HG02759 (cell line): ENCODE measurements at regions not wholly inside any gene's neighbourhood (a gene's known extent, or its start where the extent isn't known, plus 50 kb on each side); places are given as distances from the start of the nearest gene placed in this dataset.
"Not testable (repeated sequence)": the region's sequence is repeated elsewhere in the genome, so short reads cannot be mapped to it uniquely, and the experiment has no call there.

Experiments used
- ATAC-seq: cut with Tn5 transposase; IDR thresholded peaks from one replicate; pipeline ENCODE4 v1.9.1; 2021; ENCODE audit warnings: mild to moderate bottlenecking, moderate library complexity; ENCODE audit not compliant: unreplicated experiment

DNA sequence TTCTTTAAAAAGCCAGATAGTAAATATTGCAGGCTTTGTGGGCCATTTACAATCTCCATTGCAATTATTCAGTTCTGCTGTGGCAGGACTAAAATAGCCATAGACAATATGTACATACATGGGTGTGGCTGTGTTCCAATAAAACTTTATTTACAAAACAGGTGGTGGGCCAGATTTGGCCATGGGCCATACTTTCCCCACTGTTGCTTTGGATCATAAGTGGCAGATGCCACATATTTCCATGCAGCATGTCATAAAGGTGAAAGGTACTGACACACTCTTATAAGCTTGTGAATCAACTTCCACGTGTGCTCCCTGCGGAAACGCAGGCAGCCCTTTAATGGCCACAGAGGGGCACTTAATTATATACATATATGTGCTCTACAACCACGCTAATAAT lies 244.4 kb upstream of the FOXN3 start:
- ATAC-seq = no peak

DNA sequence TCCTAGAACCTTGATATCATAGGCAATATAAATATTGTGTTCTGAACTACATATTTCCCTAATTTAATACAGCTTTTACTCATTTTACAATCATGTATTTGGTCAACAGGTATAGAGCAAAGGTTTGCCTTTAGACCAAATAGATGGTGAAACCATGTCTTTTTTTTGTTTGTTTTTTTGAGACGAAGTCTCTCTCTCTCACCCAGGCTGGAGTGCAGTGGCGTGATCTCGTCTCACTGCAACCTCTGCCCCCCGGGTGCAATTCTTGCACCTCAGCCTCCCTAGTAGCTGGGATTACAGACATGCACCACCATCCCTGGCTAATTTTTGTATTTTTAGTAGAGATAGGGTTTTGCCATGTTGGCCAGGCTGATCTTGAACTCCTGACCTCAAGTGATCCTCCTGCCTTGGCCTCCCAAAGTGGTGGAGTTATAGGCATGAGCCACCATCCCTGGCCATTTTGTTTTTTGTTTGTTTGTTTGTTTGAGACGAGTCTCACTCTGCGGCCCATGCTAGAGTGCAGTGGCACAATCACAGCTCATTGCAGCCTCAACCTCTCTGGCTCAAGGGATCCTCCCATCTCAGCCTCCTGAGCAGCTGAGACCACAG lies 243.7 kb upstream of the FOXN3 start:
- ATAC-seq = not testable (repeated sequence)

DNA sequence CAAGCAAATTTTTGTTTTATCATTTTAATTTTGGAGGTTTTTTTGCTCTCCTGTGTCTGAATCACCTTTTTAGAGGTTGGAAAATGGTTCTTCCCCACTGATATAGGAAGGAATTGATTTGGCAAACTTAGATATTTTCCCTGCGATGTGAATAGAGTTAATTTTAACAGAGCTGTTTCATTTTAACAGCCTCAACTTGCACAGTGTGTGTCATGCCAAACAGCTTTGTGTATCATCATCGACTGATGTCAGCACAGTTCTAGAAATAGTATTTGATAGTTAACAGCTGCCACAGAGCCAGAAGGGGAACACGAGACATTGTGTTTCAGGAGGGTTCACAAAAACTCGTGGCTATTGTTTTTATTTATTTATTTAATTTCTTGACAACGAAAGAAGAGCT lies 243.1 kb upstream of the FOXN3 start:
- ATAC-seq = no peak

DNA sequence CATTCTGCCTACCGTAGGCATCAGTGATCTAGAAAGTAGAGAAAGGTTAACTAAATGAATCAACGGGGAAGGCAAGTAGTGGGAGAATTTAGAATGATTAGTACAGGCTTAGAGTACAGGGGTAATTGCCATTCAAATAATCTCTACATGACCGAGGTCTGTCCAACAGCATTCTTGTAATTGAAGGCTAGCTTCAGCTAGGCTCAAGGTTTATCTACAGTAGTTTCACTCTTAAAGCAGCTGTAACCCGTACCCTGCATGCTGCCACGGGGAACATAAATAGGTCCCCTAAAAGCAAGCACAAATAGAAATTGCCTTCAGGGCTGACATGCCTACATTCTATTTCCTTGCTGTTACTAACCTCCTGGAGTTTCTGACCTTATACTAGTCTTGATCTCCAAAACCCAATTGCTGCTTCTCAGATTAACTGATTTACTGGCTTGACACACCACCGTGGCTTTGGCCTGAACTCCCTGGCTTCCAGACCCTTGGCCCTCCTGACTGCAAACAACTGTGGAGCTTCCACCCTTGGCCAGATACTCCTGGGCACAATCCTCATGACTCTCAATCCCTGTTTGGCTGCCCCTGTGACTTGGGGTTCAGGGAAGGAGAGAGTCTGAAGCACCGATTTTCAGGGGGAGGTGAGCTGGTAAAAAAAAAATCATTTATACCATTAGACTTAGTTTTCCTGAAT lies 242.1 kb upstream of the FOXN3 start:
- no peak for ATAC-seq

- no peak for ATAC-seq
Measured at GRCh38 chr14:89657014-89657413, 240.0 kb upstream of the FOXN3 start.

DNA sequence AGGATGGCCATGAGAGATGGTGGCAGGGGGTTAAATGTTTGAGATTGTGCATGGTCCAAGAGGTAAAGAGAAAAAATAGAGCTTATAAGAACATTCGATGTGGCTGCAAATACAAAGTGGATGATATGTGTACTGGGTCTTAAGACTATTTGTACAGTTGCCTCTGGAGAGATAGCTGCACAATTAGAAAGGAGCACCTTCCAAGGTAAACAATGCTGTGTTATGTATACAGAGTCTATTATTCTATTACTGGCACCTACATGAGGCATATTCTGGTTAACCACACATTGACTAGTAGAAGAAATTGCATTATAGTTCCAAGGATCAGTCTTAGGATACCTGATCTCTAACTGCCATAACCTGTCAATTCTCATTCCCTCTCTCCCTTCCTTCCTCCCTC lies 238.0 kb upstream of the FOXN3 start:
- ATAC-seq = no peak

GRCh38 chr14:89652352-89652751 lies 235.3 kb upstream of the FOXN3 start:
- no peak for ATAC-seq

GRCh38 chr14:89651805-89652204 lies 234.8 kb upstream of the FOXN3 start:
- ATAC-seq = no peak

DNA sequence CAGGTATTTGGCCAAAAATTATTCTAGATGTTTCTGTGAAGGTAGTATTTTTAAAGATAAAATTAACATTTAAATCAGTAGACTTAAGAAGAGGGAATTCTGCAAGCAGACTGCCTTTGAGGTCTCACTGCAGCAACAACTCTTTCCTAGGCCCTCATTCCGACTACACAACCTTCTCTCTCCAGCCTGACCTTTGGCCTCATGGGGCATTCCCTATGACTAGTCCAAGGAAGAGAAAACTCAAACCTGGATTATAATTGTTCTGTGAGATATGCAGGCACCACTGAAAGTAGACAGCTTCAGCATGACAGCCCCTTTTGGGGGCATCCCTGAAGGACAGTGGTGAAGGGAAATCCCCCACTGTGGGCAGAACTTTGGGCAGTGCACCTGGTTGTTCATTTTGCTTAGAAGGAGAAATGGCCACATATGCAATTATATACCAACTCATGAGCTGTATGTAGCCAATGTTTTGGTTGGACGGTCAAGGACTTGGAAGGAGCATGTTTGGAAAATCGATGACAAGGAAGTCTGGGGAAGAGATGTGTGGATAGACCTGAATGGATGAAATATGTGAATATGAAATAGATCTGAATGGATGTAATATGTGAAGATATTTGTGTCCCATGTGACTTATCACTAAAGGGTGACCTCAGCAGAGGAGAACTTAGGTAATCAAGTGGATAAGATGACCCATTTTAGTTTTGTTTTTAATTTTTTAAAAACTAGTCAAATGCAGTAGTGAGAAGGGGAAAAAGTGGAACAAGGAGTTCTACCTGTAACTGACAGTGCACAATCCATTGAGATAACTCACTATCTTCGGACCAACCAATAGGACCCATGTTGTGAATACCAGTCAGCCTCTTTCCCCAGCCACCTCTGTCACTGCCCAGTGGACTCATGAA lies 233.3 kb upstream of the FOXN3 start:
- no peak for ATAC-seq

GRCh38 chr14:89649451-89650075 lies 232.5 kb upstream of the FOXN3 start:
- no peak for ATAC-seq

DNA sequence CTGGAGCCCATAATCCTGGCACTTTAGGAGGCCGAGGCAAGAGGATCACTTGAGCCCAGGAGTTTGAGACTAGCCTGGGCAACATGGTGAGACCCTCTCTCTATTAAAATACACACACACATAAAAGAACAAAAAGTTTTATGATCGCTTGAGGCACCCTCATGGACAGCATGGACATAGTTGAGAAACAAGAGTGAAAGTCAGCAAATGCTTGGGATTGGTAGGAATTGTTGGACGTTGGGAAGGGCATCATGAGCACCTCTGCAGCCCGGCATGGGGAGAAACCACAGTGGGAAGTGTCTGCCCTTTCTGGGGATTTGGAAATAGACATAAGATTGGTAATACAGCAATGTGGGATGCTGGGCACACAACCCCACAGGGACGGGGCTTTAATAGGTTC lies 231.9 kb upstream of the FOXN3 start:
- ATAC-seq = no peak

DNA sequence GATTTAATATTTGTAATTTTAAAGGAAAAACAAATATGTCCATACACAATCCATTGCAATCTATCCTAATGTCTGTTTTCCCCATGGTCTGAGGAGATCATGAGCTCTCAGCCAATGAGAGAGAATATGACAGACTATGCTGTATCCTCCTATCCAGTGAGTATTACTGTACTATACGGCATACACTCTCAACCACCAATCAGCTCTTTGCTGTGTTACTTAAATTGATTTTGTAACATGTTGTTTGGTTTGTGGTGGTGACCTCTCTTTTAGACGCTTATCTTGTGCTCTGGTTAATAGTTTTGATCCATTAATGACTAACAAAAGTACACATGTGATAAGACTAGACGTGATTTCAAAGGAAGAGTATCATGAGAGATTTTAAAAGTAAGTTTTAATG lies 231.5 kb upstream of the FOXN3 start:
- no peak for ATAC-seq

- ATAC-seq = no peak
Measured at GRCh38 chr14:89646971-89647370, 229.9 kb upstream of the FOXN3 start.

- no peak for ATAC-seq
Measured at GRCh38 chr14:89644641-89645040, 227.6 kb upstream of the FOXN3 start.

- ATAC-seq = peak; percentile 99
Measured at GRCh38 chr14:89641495-89642175, 224.6 kb upstream of the FOXN3 start.

GRCh38 chr14:89640141-89640540 lies 223.1 kb upstream of the FOXN3 start:
- ATAC-seq = no peak

DNA sequence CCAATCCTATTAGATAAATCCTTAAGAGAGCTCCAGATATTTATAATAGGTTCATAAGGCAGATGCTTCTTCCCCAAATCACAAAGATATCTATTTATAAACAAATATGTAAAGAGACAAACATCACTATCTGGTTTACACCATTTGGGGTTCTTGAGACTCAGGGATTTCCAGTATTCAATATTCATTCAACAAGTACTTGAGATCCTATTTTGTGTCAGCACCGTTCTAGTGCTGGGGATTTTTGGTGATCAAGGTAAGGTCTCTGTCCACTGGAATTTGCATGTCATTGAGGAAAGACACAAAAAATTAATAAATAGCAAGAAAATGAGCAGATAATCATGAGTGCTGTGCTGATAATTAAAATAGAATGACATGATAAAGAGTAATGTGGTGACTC lies 222.7 kb upstream of the FOXN3 start:
- ATAC-seq = no peak

DNA sequence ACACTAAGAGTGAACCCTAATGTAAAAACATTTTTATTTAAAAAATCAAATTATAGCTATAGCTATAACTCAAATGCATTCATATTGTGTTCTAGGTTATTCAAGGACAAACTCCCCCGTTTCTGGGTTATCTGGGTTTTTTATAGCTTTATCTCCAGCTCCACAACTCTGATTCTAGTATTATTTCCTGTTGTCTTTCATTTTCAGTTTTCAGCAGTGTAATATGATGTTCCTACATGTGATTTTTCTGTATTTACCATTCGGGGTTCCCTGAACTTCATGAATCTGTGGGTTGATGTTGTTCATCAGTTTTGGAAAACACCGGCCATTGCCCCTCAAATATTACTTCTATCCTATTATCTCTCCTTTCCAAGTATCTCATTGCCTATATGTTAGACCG lies 221.9 kb upstream of the FOXN3 start:
- no peak for ATAC-seq

DNA sequence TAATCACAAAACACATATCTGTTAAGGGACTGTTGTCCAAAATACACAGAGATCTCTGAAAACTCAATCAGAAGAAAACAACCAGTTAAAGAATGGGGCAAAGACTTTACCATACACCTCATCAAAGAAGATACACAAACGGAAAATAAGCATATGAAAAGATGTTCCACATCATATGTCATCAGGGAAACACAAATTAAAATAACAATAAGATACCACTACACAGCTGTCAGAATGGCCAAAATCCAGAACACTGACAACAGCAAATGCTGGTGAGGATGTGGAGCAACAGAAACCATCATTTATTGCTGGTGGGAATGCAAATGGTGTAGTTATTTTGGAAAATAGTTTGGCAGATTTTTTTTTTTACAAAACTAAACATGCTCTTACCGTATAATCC lies 220.5 kb upstream of the FOXN3 start:
- ATAC-seq = no peak

GRCh38 chr14:89635615-89636014 lies 218.6 kb upstream of the FOXN3 start:
- ATAC-seq = no peak

GRCh38 chr14:89634037-89634436 lies 217.0 kb upstream of the FOXN3 start:
- ATAC-seq = no peak
